HFFc6 (cell line): ENCODE measurements at regions not wholly inside any gene's neighbourhood (a gene's known extent, or its start where the extent isn't known, plus 50 kb on each side); places are given as distances from the start of the nearest gene placed in this dataset.

ENCODE experiments used
- DNase-seq: peaks from one replicate; pipeline ENCODE4 v3.0.0-alpha.2; 2018
- H3K27ac Mint-ChIP-seq: 2 replicates; pipeline ENCODE4 v1.8.0; 2020; ENCODE audit warnings: mild to moderate bottlenecking, mixed read lengths
- H3K27me3 Mint-ChIP-seq: 2 replicates; pipeline ENCODE4 v1.8.0; 2021; ENCODE audit warnings: mild to moderate bottlenecking, moderate library complexity, mixed read lengths; ENCODE audit not compliant: insufficient read depth
- H3K36me3 Mint-ChIP-seq: 2 replicates; pipeline ENCODE4 v1.8.0; 2021; ENCODE audit warnings: low read depth, mixed read lengths
- H3K4me1 Mint-ChIP-seq: 2 replicates; pipeline ENCODE4 v1.8.0; 2020; ENCODE audit warnings: low read depth, mixed read lengths
- H3K4me3 Mint-ChIP-seq: 2 replicates; pipeline ENCODE4 v1.8.0; 2020; ENCODE audit warnings: mild to moderate bottlenecking, moderate library complexity, mixed read lengths
- H3K9me3 Mint-ChIP-seq: 2 replicates; pipeline ENCODE4 v1.8.0; 2020; ENCODE audit warnings: mild to moderate bottlenecking, mixed read lengths
- TF ChIP-seq, protein P1 (sequence below): fragments of 200-600 bp; sonication (generic); IDR thresholded peaks from 2 replicates; pipeline ENCODE4 v1.5.0; 2021; ENCODE audit warnings: antibody characterized with exemption, mild to moderate bottlenecking

DNA sequence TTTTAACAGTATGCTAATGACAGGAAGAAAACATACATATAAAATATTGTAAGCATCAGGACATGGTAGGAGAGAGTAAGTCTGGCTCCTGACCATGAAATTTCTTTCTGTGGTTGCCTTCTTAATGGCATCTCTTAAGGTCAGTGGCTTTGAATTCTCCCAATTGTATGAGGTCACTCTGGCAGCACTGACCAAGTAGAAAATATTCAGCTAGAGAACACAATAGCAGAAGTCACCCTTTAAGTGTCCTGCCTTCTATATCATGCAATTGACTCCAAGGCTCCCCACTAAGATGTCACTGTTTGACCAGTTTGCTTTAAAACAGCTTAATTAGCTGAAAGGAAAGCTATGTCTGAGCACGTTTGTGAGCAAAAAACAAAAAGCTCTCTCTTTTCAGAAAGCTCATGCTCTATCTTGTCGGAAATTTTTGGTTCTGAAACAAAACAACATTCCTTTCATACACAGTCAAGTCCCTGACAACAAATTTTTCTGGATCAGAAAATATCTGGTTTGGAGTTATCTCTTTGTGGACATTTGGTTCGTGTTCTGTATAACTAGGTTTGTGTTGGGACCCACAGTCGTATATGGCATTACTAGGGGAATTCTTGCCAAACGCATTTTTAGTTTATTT is 120.9 kb upstream of the IFNGR1 start:
- Mint-ChIP-seq H3K4me1 (peaks cover 13% of the 10 kb centered on the region; the same call in 1 of the 2 replicates), H3K27ac (no peak overlapping the region), H3K27me3 (peaks cover 6% of the 10 kb centered on the region; the same call in 1 of the 2 replicates), H3K9me3 (no peaks in the 10 kb centered on the region), H3K4me3 (no peak overlapping the region), H3K36me3 (no peaks in the 10 kb centered on the region)
- no peak for DNase-seq
- TF ChIP-seq, protein P1, sequence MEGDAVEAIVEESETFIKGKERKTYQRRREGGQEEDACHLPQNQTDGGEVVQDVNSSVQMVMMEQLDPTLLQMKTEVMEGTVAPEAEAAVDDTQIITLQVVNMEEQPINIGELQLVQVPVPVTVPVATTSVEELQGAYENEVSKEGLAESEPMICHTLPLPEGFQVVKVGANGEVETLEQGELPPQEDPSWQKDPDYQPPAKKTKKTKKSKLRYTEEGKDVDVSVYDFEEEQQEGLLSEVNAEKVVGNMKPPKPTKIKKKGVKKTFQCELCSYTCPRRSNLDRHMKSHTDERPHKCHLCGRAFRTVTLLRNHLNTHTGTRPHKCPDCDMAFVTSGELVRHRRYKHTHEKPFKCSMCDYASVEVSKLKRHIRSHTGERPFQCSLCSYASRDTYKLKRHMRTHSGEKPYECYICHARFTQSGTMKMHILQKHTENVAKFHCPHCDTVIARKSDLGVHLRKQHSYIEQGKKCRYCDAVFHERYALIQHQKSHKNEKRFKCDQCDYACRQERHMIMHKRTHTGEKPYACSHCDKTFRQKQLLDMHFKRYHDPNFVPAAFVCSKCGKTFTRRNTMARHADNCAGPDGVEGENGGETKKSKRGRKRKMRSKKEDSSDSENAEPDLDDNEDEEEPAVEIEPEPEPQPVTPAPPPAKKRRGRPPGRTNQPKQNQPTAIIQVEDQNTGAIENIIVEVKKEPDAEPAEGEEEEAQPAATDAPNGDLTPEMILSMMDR = no peak

DNA sequence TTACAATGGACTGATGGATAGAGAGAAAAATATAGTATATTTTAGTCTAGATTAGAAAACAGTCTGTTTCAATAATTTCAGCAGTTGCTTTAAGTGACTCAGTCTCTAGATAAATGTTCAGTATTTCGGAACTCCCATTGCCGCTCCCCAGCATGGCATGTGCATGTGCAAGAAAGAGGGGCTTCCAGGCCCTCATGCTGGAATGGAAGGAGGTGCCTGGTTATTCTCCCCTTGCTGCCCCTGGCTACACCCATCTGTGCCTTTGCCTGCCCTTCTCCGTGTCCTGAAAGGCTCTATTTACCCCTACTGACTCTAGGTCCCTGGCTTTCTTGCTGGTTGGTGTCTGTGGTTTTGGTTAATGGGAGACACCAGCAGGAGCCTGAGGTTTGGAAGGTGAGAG is 115.7 kb upstream of the IFNGR1 start:
- Mint-ChIP-seq H3K4me3 (no peak overlapping the region), H3K36me3 (no peaks in the 10 kb centered on the region), H3K9me3 (no peaks in the 10 kb centered on the region), H3K4me1 (peaks cover 7% of the 10 kb centered on the region), H3K27me3 (peaks cover 9% of the 10 kb centered on the region), H3K27ac (no peak overlapping the region)
- no peak for DNase-seq
- TF ChIP-seq, protein P1 = no peak

- H3K9me3 Mint-ChIP-seq = no peaks in the 10 kb centered on the region
- peaks cover 7% of the 10 kb centered on the region for H3K4me1 Mint-ChIP-seq
- DNase-seq = no peak
- H3K27ac Mint-ChIP-seq = no peak overlapping the region
- H3K27me3 Mint-ChIP-seq = peaks cover 9% of the 10 kb centered on the region
- TF ChIP-seq, protein P1 = no peak
- H3K4me3 Mint-ChIP-seq = no peak overlapping the region
- H3K36me3 Mint-ChIP-seq = no peaks in the 10 kb centered on the region
Measured at GRCh38 chr6:137334094-137334493, 114.9 kb upstream of the IFNGR1 start.

DNA sequence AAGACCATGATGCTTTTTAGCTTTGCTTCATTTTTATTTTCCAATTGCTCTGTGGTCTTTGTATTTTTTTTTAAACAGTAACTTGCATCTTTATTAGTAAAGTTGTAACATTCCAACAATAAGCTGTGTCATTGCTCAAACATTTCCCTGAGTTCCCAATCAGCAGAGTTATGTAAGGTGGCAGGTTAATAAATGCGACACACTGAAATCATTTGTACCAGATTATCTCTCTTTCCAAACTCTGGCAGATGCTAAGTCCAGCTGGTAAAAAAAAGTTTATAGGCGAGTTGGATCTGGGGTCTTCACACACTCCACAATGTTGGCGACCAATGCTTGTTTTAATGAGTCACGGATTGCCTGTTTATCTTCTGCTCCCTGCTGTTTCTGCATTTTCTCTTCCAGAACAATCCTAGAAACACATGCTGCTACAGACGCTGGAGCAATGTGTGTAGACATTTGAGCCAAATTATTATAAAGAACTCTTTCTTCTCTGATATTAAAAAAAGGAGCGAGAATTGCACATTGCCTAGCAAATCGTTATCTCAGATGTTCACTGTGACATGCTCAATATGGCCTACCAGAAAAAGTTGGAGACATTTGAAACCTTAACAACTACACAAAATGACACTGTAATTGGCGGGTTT is 113.6 kb upstream of the IFNGR1 start:
- DNase-seq = no peak
- TF ChIP-seq, protein P1 = no peak
- Mint-ChIP-seq H3K27ac (no peak overlapping the region), H3K27me3 (peaks cover 9% of the 10 kb centered on the region), H3K4me1 (peaks cover 7% of the 10 kb centered on the region), H3K9me3 (no peaks in the 10 kb centered on the region), H3K4me3 (no peak overlapping the region), H3K36me3 (no peaks in the 10 kb centered on the region)

DNA sequence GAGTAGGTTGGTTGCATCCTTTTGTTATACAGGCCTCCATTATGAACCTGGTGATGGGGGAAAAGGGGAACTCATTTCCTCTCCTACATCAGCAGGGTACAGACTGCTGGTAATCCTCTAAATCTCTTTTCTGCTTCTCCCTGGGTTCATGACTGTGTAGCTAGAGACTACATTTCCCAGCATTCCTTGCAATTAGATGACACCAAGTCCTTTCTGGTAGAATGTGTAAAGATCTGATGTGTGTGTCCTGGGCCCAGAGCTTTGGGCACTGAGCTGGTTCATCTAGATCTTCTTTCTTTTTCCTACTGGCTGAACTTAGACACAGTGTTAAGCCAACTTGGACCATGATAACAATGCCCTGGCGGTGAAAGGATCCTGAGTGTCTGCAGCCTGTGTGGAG is 104.7 kb upstream of the IFNGR1 start:
- DNase-seq = no peak
- H3K27me3 Mint-ChIP-seq = peaks cover 4% of the 10 kb centered on the region; the same call in 1 of the 2 replicates
- H3K4me3 Mint-ChIP-seq = no peak overlapping the region
- TF ChIP-seq, protein P1 = no peak
- no peaks in the 10 kb centered on the region for H3K4me1 Mint-ChIP-seq
- no peaks in the 10 kb centered on the region for H3K9me3 Mint-ChIP-seq
- H3K27ac Mint-ChIP-seq = no peak overlapping the region
- no peaks in the 10 kb centered on the region for H3K36me3 Mint-ChIP-seq
